ENCODE measurements at regions not wholly inside any gene's neighbourhood (a gene's known extent, or its start where the extent isn't known, plus 50 kb on each side); places are given as distances from the start of the nearest gene placed in this dataset.

- no peak overlapping the region for H2BK5ac ChIP-seq (ENCODE audit: insufficient read length, low read length)
- no peak overlapping the region for H4K8ac ChIP-seq (replicated peaks; ENCODE audit: insufficient read length, low read depth, low read length)
- no peak overlapping the region for H3T11ph ChIP-seq (ENCODE audit: low read length)
- WGBS (ENCODE audit: extremely low coverage, insufficient read length, low lambda C conversion rate), result no CpG with 5 or more reads among the region's 19 CpGs
- H2BK20ac ChIP-seq (ENCODE audit: low read depth, low read length, poor library complexity, severe bottlenecking), result no peak overlapping the region
- no peak overlapping the region for H2BK15ac ChIP-seq (ENCODE audit: low read depth, low read length)
- H3K23ac ChIP-seq (ENCODE audit: insufficient read length, low read depth, low read length), result no peak overlapping the region
- no peaks in the 10 kb centered on the region for H3K4me1 ChIP-seq (ENCODE audit: insufficient read depth, low read length)
- H4K20me1 ChIP-seq (ENCODE audit: control insufficient read depth, insufficient read depth, insufficient read length), result no peaks in the 10 kb centered on the region
- Mint-ChIP-seq H3K4me3 (no peak overlapping the region), H3K27me3 (ENCODE audit: low read depth) (peaks cover 47% of the 10 kb centered on the region), H3K9me3 (no peaks in the 10 kb centered on the region; a peak in 1 of 5 replicates), H3K27ac (no peak overlapping the region; a peak in 1 of 7 replicates), H3K36me3 (ENCODE audit: insufficient read depth in 1 of 3, low read depth in 3 of 3) (no peaks in the 10 kb centered on the region), H3K4me1 (0 out of 4 replicates have a peak, but pooled peaks cover 0 to 5% of the 10 kb centered on the region in 2 experiments)
- H3K56ac ChIP-seq (ENCODE audit: insufficient read length, low read depth, low read length), result no peak overlapping the region
- no peak overlapping the region for H3K4ac ChIP-seq (ENCODE audit: low read depth, low read length)
- no peaks in the 10 kb centered on the region for H3K9me3 ChIP-seq (ENCODE audit: control insufficient read depth, low read depth, low read length)
- no peak for DNase-seq
- no peak overlapping the region for H3K27ac ChIP-seq (ENCODE audit: insufficient read length, low read depth, low read length)
- no peak overlapping the region for H2AFZ ChIP-seq (ENCODE audit: low read length)
- H4K91ac ChIP-seq (ENCODE audit: insufficient read length, low read depth, low read length), result no peak overlapping the region
- H2AK5ac ChIP-seq (ENCODE audit: insufficient read length, low read length), result no peak overlapping the region
- H3K9ac ChIP-seq (ENCODE audit: extremely low read depth, insufficient read length, low read length), result no peak overlapping the region
- H4K5ac ChIP-seq (ENCODE audit: insufficient read length, low read depth, low read length), result no peak overlapping the region
- H3K79me2 ChIP-seq (ENCODE audit: insufficient read depth, low read length), result no peaks in the 10 kb centered on the region; the same call in 1 of the 2 replicates
- TF ChIP-seq, protein P1, sequence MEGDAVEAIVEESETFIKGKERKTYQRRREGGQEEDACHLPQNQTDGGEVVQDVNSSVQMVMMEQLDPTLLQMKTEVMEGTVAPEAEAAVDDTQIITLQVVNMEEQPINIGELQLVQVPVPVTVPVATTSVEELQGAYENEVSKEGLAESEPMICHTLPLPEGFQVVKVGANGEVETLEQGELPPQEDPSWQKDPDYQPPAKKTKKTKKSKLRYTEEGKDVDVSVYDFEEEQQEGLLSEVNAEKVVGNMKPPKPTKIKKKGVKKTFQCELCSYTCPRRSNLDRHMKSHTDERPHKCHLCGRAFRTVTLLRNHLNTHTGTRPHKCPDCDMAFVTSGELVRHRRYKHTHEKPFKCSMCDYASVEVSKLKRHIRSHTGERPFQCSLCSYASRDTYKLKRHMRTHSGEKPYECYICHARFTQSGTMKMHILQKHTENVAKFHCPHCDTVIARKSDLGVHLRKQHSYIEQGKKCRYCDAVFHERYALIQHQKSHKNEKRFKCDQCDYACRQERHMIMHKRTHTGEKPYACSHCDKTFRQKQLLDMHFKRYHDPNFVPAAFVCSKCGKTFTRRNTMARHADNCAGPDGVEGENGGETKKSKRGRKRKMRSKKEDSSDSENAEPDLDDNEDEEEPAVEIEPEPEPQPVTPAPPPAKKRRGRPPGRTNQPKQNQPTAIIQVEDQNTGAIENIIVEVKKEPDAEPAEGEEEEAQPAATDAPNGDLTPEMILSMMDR (conservative IDR thresholded peaks at IDR 0.05), result no peak
- no peak overlapping the region for H3K4me2 ChIP-seq (ENCODE audit: insufficient read depth, insufficient read length, low read length)
- H2BK12ac ChIP-seq (ENCODE audit: insufficient read length, low read depth, low read length), result no peak overlapping the region
- H3K14ac ChIP-seq (ENCODE audit: insufficient read depth, low read length), result no peak overlapping the region
- no peaks in the 10 kb centered on the region for H3K79me1 ChIP-seq (ENCODE audit: insufficient read depth, low read depth, low read length, poor library complexity, severe bottlenecking)
- H3K18ac ChIP-seq (ENCODE audit: insufficient read length, low read depth, low read length), result no peak overlapping the region
- H3K27me3 ChIP-seq (ENCODE audit: insufficient read depth, low read length), result no peaks in the 10 kb centered on the region
- H3K23me2 ChIP-seq (ENCODE audit: insufficient read length, low read depth, low read length, poor library complexity, severe bottlenecking), result no peaks in the 10 kb centered on the region
- no peak overlapping the region for H2BK120ac ChIP-seq (ENCODE audit: low read depth, low read length, poor library complexity, severe bottlenecking)
Measured at GRCh38 chr16:85341972-85342695, 229.9 kb upstream of the CIBAR2 start.

All from H9 (cell line).